ENCODE measurements at regions not wholly inside any gene's neighbourhood (a gene's known extent, or its start where the extent isn't known, plus 50 kb on each side); places are given as distances from the start of the nearest gene placed in this dataset.

GRCh38 chr6:170023620-170024521, 267.0 kb downstream of the DLL1 start:
- 92% methylated on average over 64 of the region's 67 CpGs for WGBS (ENCODE audit: insufficient coverage)
- Histone ChIP-seq H3K4me2 (replicated peaks; ENCODE audit: extremely low read depth, low read length, poor library complexity, severe bottlenecking) (no peak overlapping the region), H3K36me3 (replicated peaks in 1 of 2; ENCODE audit: control insufficient read depth in 1 of 2, insufficient read depth in 2 of 2, low read length in 2 of 2) (no peaks in the 10 kb centered on the region), H3K4me3 (replicated peaks in 1 of 3; ENCODE audit: low read depth in 2 of 3, low read length in 3 of 3) (no peak overlapping the region), H3K27me3 (ENCODE audit: control insufficient read depth in 2 of 2, insufficient read depth in 2 of 2, low read length in 2 of 2) (peaks cover 0 to 16% of the 10 kb centered on the region in 2 donors), H4K20me1 (ENCODE audit: insufficient read depth, low read length) (no peaks in the 10 kb centered on the region), H3K4me1 (ENCODE audit: control insufficient read depth in 1 of 2, insufficient read depth in 2 of 2, low read length in 2 of 2) (peaks cover 1 to 6% of the 10 kb centered on the region in 2 donors), H3K9ac (ENCODE audit: insufficient read depth, low read length, poor library complexity, severe bottlenecking) (no peak overlapping the region), H3K9me3 (replicated peaks in 1 of 2; ENCODE audit: control insufficient read depth in 1 of 2, insufficient read depth in 1 of 2, low read length in 2 of 2) (peaks cover 0 to 4% of the 10 kb centered on the region in 2 donors), H2AFZ (ENCODE audit: insufficient read depth, low read depth, low read length, poor library complexity, severe bottlenecking) (no peak overlapping the region), H3K79me2 (ENCODE audit: insufficient read depth, low read length) (no peaks in the 10 kb centered on the region), H3K27ac (ENCODE audit: low read depth in 1 of 2, low read length in 2 of 2) (no peak overlapping the region)
- Mint-ChIP-seq H3K4me1 (peaks cover 23% of the 10 kb centered on the region), H3K4me3 (peak overlapping the region; percentile 40 to 59), H3K36me3 (peaks cover 0 to 3% of the 10 kb centered on the region in 2 donors), H3K27me3 (ENCODE audit: low read depth in 3 of 3) (peaks cover 12 to 33% (median 25%) of the 10 kb centered on the region in 3 donors), H3K27ac (peak overlapping the region in 1 of 7 donors; percentile 73), H3K9me3 (peaks cover 0 to 3% (median 0%) of the 10 kb centered on the region in 7 donors)
- no peak for TF ChIP-seq CTCF (IDR thresholded peaks at IDR 0.05)
- intact Hi-C loops (cut with micrococcal nuclease) = no loop called here
- no peak for DNase-seq

- H3K4me1 ChIP-seq (ENCODE audit: control insufficient read depth in 1 of 2, insufficient read depth in 2 of 2, low read length in 2 of 2) = peaks cover 10 to 14% of the 10 kb centered on the region in 2 donors
- no peak overlapping the region for H2AFZ ChIP-seq (ENCODE audit: insufficient read depth, low read depth, low read length, poor library complexity, severe bottlenecking)
- H3K27me3 ChIP-seq (ENCODE audit: control insufficient read depth in 2 of 2, insufficient read depth in 2 of 2, low read length in 2 of 2) = peaks cover 0 to 16% of the 10 kb centered on the region in 2 donors
- 34% methylated on average over 74 of the region's 77 CpGs for WGBS (ENCODE audit: insufficient coverage)
- no peaks in the 10 kb centered on the region for H3K79me2 ChIP-seq (ENCODE audit: insufficient read depth, low read length)
- Mint-ChIP-seq H3K9me3 (peaks cover 0 to 3% (median 1%) of the 10 kb centered on the region in 7 donors), H3K27me3 (ENCODE audit: low read depth in 3 of 3) (peaks cover 12 to 33% (median 24%) of the 10 kb centered on the region in 3 donors), H3K4me1 (peaks cover 31% of the 10 kb centered on the region), H3K27ac (peak overlapping the region in 2 of 7 donors; percentile 8 to 73), H3K4me3 (peak overlapping the region; percentile 40 to 64), H3K36me3 (peaks cover 2 to 3% of the 10 kb centered on the region in 2 donors)
- H3K4me3 ChIP-seq (replicated peaks in 1 of 3; ENCODE audit: low read depth in 2 of 3, low read length in 3 of 3) = no peak overlapping the region
- no peak for TF ChIP-seq CTCF (IDR thresholded peaks at IDR 0.05)
- no peak overlapping the region for H3K9ac ChIP-seq (ENCODE audit: insufficient read depth, low read length, poor library complexity, severe bottlenecking)
- no peaks in the 10 kb centered on the region for H3K36me3 ChIP-seq (replicated peaks in 1 of 2; ENCODE audit: control insufficient read depth in 1 of 2, insufficient read depth in 2 of 2, low read length in 2 of 2)
- DNase-seq = no peak
- H3K27ac ChIP-seq (ENCODE audit: low read depth in 1 of 2, low read length in 2 of 2) = no peak overlapping the region
- no peak overlapping the region for H3K4me2 ChIP-seq (replicated peaks; ENCODE audit: extremely low read depth, low read length, poor library complexity, severe bottlenecking)
- peaks cover 0 to 4% of the 10 kb centered on the region in 2 donors for H3K9me3 ChIP-seq (replicated peaks in 1 of 2; ENCODE audit: control insufficient read depth in 1 of 2, insufficient read depth in 1 of 2, low read length in 2 of 2)
- H4K20me1 ChIP-seq (ENCODE audit: insufficient read depth, low read length) = no peaks in the 10 kb centered on the region
- intact Hi-C loops (cut with micrococcal nuclease) = no loop called here
Observed at GRCh38 chr6:170022827-170023619, 267.9 kb downstream of the DLL1 start.

All from CD14-positive monocyte (primary cell).